ENCODE measurements at regions not wholly inside any gene's neighbourhood (a gene's known extent, or its start where the extent isn't known, plus 50 kb on each side); places are given as distances from the start of the nearest gene placed in this dataset.
"Not testable (repeated sequence)": the region's sequence is repeated elsewhere in the genome, so short reads cannot be mapped to it uniquely, and the experiment has no call there.

DNA sequence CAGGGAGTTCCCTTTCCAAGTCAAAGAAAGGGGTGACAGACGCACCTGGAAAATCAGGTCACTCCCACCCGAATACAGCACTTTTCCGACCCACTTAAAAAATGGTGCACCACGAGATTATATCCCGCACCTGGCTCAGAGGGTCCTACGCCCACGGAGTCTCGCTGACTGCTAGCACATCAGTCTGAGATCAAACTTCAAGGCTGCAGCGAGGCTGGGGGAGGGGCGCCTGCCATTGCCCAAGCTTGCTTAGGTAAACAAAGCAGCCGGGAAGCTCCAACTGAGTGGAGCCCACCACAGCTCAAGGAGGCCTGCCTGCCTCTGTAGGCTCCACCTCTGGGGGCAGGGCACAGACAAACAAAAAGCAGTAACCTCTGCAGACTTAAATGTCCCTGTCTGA lies 277.8 kb upstream of the ARHGAP42 start:
- intact Hi-C loops (cut with DNase I); H3K4me1 ChIP-seq; DNase-seq (ENCODE audit: extremely low spot score); H3K27me3 ChIP-seq; H3K36me3 ChIP-seq; H3K4me3 ChIP-seq; H3K27ac ChIP-seq (replicated peaks in 1 of 4); H3K9me3 ChIP-seq: not testable (repeated sequence)
- 86% methylated on average over 11 of the region's 11 CpGs for WGBS

DNA sequence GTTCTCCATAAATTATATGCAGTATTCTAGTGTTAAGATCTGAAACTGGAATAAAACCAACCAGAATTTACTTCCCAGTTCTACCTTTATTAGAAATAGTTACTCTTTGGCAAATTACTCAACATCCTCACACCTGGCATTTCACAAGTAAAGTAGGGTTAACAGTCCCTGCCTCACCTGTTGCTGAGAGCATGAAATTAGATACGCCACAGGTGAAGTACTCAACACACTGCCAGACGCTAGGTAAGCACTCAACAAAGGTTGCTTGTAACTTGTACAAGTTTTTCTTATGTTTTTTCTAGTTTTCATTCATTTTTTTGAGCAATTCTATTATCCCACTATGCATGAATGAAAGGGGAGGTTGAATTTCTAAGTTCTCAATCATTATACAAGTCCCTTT lies 267.6 kb upstream of the ARHGAP42 start:
- Histone ChIP-seq H3K4me3 (no peak overlapping the region), H3K9me3 (peaks cover 0 to 18% (median 12%) of the 10 kb centered on the region in 4 donors), H3K27ac (replicated peaks in 1 of 4) (no peak overlapping the region), H3K27me3 (no peaks in the 10 kb centered on the region), H3K4me1 (no peaks in the 10 kb centered on the region), H3K36me3 (no peaks in the 10 kb centered on the region)
- intact Hi-C loops (cut with DNase I) = no loop called here
- TF ChIP-seq POLR2AphosphoS5 (IDR thresholded peaks at IDR 0.05) (no peak), POLR2A (IDR thresholded peaks at IDR 0.05; ENCODE audit: low read depth) (no peak), EP300 (IDR thresholded peaks at IDR 0.05) (no peak)
- TF ChIP-seq, protein P1, sequence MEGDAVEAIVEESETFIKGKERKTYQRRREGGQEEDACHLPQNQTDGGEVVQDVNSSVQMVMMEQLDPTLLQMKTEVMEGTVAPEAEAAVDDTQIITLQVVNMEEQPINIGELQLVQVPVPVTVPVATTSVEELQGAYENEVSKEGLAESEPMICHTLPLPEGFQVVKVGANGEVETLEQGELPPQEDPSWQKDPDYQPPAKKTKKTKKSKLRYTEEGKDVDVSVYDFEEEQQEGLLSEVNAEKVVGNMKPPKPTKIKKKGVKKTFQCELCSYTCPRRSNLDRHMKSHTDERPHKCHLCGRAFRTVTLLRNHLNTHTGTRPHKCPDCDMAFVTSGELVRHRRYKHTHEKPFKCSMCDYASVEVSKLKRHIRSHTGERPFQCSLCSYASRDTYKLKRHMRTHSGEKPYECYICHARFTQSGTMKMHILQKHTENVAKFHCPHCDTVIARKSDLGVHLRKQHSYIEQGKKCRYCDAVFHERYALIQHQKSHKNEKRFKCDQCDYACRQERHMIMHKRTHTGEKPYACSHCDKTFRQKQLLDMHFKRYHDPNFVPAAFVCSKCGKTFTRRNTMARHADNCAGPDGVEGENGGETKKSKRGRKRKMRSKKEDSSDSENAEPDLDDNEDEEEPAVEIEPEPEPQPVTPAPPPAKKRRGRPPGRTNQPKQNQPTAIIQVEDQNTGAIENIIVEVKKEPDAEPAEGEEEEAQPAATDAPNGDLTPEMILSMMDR (IDR thresholded peaks at IDR 0.05) = no peak
- no peak for DNase-seq (ENCODE audit: extremely low spot score)
- 85% methylated on average over 2 of the region's 2 CpGs for WGBS

GRCh38 chr11:100434821-100435641 lies 252.1 kb upstream of the ARHGAP42 start:
- Histone ChIP-seq H3K27ac (replicated peaks in 1 of 4) (no peak overlapping the region), H3K36me3 (no peaks in the 10 kb centered on the region), H3K4me3 (no peak overlapping the region), H3K4me1 (peaks cover 0 to 19% (median 5%) of the 10 kb centered on the region in 4 donors), H3K27me3 (no peaks in the 10 kb centered on the region), H3K9me3 (peaks cover 0 to 4% (median 0%) of the 10 kb centered on the region in 4 donors)
- no peak for DNase-seq (ENCODE audit: extremely low spot score)
- WGBS = 79% methylated on average over 10 of the region's 10 CpGs
- intact Hi-C loops (cut with DNase I) = no loop called here
- TF ChIP-seq EP300 (IDR thresholded peaks at IDR 0.05) = no peak
- TF ChIP-seq, protein P1 (IDR thresholded peaks at IDR 0.05) = no peak

GRCh38 chr11:100438376-100438775 lies 248.7 kb upstream of the ARHGAP42 start:
- no peaks in the 10 kb centered on the region for H3K36me3 ChIP-seq
- TF ChIP-seq POLR2A (IDR thresholded peaks at IDR 0.05; ENCODE audit: low read depth) = no peak
- no peaks in the 10 kb centered on the region for H3K27me3 ChIP-seq
- H3K27ac ChIP-seq (replicated peaks in 1 of 4) = no peak overlapping the region
- no peak for DNase-seq (ENCODE audit: extremely low spot score)
- H3K4me3 ChIP-seq = no peak overlapping the region
- H3K4me1 ChIP-seq = peaks cover 0 to 13% (median 2%) of the 10 kb centered on the region in 4 donors
- H3K9me3 ChIP-seq = peaks cover 0 to 4% (median 0%) of the 10 kb centered on the region in 4 donors
- WGBS = 50% methylated on average over 2 of the region's 2 CpGs
- intact Hi-C loops (cut with DNase I) = no loop called here

- peaks cover 6 to 11% (median 8%) of the 10 kb centered on the region in 4 donors for H3K4me1 ChIP-seq
- no peak for DNase-seq (ENCODE audit: extremely low spot score)
- intact Hi-C loops (cut with DNase I) = no loop called here
- TF ChIP-seq, protein P1 (IDR thresholded peaks at IDR 0.05) = no peak
- no peak for TF ChIP-seq POLR2A (IDR thresholded peaks at IDR 0.05; ENCODE audit: low read depth)
- TF ChIP-seq POLR2AphosphoS5 (IDR thresholded peaks at IDR 0.05) = no peak
- TF ChIP-seq EP300 (IDR thresholded peaks at IDR 0.05) = no peak
- H3K36me3 ChIP-seq = no peaks in the 10 kb centered on the region
- no peaks in the 10 kb centered on the region for H3K9me3 ChIP-seq
- WGBS = 70% methylated on average over 1 of the region's 1 CpG
- no peak overlapping the region for H3K4me3 ChIP-seq
- H3K27ac ChIP-seq (replicated peaks in 1 of 4) = no peak overlapping the region
- H3K27me3 ChIP-seq = no peaks in the 10 kb centered on the region
Measured at GRCh38 chr11:100441086-100441485, 246.0 kb upstream of the ARHGAP42 start.

DNA sequence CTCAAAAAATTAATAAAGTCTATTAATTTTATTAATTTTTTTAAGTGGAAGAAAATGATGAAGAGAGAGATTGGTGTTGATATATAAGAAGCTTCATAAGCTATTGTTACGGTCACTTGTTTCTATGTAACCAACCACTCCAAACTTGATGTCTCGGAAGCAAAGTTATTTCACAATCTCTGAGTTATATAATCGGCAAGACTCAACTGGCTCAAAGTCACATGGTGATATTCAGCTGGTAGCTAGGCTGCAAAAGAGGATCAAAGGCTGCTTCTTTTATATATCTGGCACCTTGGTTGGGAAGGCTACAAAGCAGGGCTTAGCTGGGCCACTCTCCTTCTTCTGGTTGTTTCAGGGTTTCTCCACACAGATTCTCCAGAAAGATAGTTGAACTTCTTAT lies 245.1 kb upstream of the ARHGAP42 start:
- WGBS = 89% methylated on average over 3 of the region's 3 CpGs
- no peak overlapping the region for H3K4me3 ChIP-seq
- H3K9me3 ChIP-seq = no peaks in the 10 kb centered on the region
- no peak overlapping the region for H3K27ac ChIP-seq (replicated peaks in 1 of 4)
- H3K27me3 ChIP-seq = no peaks in the 10 kb centered on the region
- TF ChIP-seq EP300 (IDR thresholded peaks at IDR 0.05) (no peak), POLR2A (IDR thresholded peaks at IDR 0.05; ENCODE audit: low read depth) (no peak), POLR2AphosphoS5 (IDR thresholded peaks at IDR 0.05) (no peak)
- TF ChIP-seq, protein P1 (IDR thresholded peaks at IDR 0.05) = no peak
- intact Hi-C loops (cut with DNase I) = no loop called here
- no peak for DNase-seq (ENCODE audit: extremely low spot score)
- no peaks in the 10 kb centered on the region for H3K36me3 ChIP-seq
- peaks cover 6 to 11% (median 8%) of the 10 kb centered on the region in 4 donors for H3K4me1 ChIP-seq

All from esophagus muscularis mucosa (tissue), 4 donors.